H1 (cell line): ENCODE measurements at regions not wholly inside any gene's neighbourhood (a gene's known extent, or its start where the extent isn't known, plus 50 kb on each side); places are given as distances from the start of the nearest gene placed in this dataset.

ENCODE experiments used
- CTCF ChIA-PET: fragments of 300-600 bp; sonication (Branson Sonifier 250); formaldehyde crosslinking; loops from one replicate; lab custom pipeline; 2021; ENCODE audit not compliant: partially characterized antibody; lab: Charles Lee
- POLR2A ChIA-PET: fragments of 300-600 bp; sonication (Branson Sonifier 250); formaldehyde crosslinking; loops from one replicate; lab custom pipeline; 2021; ENCODE audit warnings: inconsistent platforms; ENCODE audit not compliant: partially characterized antibody; lab: Charles Lee
- DNase-seq, 2 experiments: peaks; one replicate each; pipeline versions ENCODE4 v3.0.0 to v3.0.0-alpha.2; 2010 to 2022; ENCODE audit warnings: low spot score in 2 of 2, low read depth in 1 of 2, mixed read lengths in 1 of 2
- FAIRE-seq: peaks from 2 replicates; lab custom pipeline; 2011; peaks lifted over from hg19 to GRCh38; lab: Jason Lieb, UNC
- H2AFZ ChIP-seq: 2 replicates; pipeline ENCODE4 v1.8.1; 2012; ENCODE audit warnings: low read length, inconsistent platforms
- H2AK5ac ChIP-seq: 2 replicates; pipeline ENCODE4 v1.6.1; 2013; ENCODE audit warnings: low read depth, low read length
- H2BK120ac ChIP-seq: replicated peaks from 2 replicates; pipeline ENCODE3; 2013; ENCODE audit warnings: low read depth, low read length, inconsistent platforms
- H2BK12ac ChIP-seq: 2 replicates; pipeline ENCODE4 v1.6.1; 2013; ENCODE audit warnings: low read depth, low read length
- H2BK15ac ChIP-seq: 2 replicates; pipeline ENCODE4 v1.6.1; 2013; ENCODE audit warnings: low read length
- H2BK20ac ChIP-seq: 2 replicates; pipeline ENCODE4 v1.6.1; 2013; ENCODE audit warnings: low read length
- H2BK5ac ChIP-seq: 2 replicates; pipeline ENCODE4 v1.6.1; 2013; ENCODE audit warnings: low read depth, low read length
- H3K14ac ChIP-seq: 2 replicates; pipeline ENCODE4 v1.6.1; 2013; ENCODE audit warnings: inconsistent platforms; ENCODE audit not compliant: insufficient read length
- H3K18ac ChIP-seq: 2 replicates; pipeline ENCODE4 v1.6.1; 2013; ENCODE audit warnings: low read length; ENCODE audit errors: extremely low read depth
- H3K23ac ChIP-seq: 2 replicates; pipeline ENCODE4 v1.6.1; 2013; ENCODE audit warnings: inconsistent platforms; ENCODE audit not compliant: insufficient read length
- H3K23me2 ChIP-seq: 2 replicates; pipeline ENCODE4 v1.6.1; 2013; ENCODE audit warnings: low read depth, low read length
- H3K27ac ChIP-seq: 2 replicates; pipeline ENCODE4 v1.6.1; 2011; ENCODE audit warnings: low read depth, low read length, inconsistent platforms
- H3K27me3 ChIP-seq, 4 experiments: replicated peaks in 1 of 4; 1 replicate in 1 of 4; 2 replicates in 3 of 4; pipeline versions ENCODE4 v1.6.1 to v1.8.1; 2011 to 2013; ENCODE audit warnings: low read length in 3 of 4, mild to moderate bottlenecking in 3 of 4, inconsistent platforms in 2 of 4, mixed read lengths in 2 of 4, moderate library complexity in 1 of 4; ENCODE audit not compliant: control insufficient read depth in 3 of 4, insufficient read depth in 3 of 4; ENCODE audit errors: extremely low read depth in 1 of 4
- H3K36me3 ChIP-seq, 4 experiments: 2 replicates each; pipeline versions ENCODE4 v1.6.1 to v1.8.1; 2011 to 2013; ENCODE audit warnings: mild to moderate bottlenecking in 4 of 4, low read length in 3 of 4, moderate library complexity in 2 of 4, control low read depth in 1 of 4, inconsistent platforms in 1 of 4; ENCODE audit not compliant: insufficient read depth in 4 of 4, control insufficient read depth in 2 of 4
- H3K4ac ChIP-seq: replicated peaks from 2 replicates; pipeline ENCODE3; 2013; ENCODE audit warnings: low read length, low read depth, mixed read lengths, inconsistent platforms; ENCODE audit not compliant: insufficient read length
- H3K4me1 ChIP-seq, 4 experiments: replicated peaks in 1 of 4; 1 replicate in 1 of 4; 2 replicates in 3 of 4; pipeline versions ENCODE4 v1.6.1 to v1.8.1; 2011 to 2013; ENCODE audit warnings: low read length in 3 of 4, inconsistent platforms in 2 of 4, mixed read lengths in 1 of 4; ENCODE audit not compliant: insufficient read depth in 4 of 4, control insufficient read depth in 3 of 4
- H3K4me2 ChIP-seq, 2 experiments: 2 replicates each; pipeline versions ENCODE4 v1.6.1 to v1.8.1; 2011 to 2013; ENCODE audit warnings: low read depth in 2 of 2, low read length in 2 of 2, control low read depth in 1 of 2, inconsistent platforms in 1 of 2, mild to moderate bottlenecking in 1 of 2; ENCODE audit not compliant: insufficient read depth in 1 of 2
- H3K4me3 ChIP-seq, 4 experiments: fragments of 200-600, 300-600 bp in 1 of 4; sonication (generic), shearing (Covaris generic), sonication (Bioruptor Twin) in 1 of 4; 2 replicates each; pipeline versions ENCODE4 v1.5.1 to v1.8.1; 2011 to 2016; ENCODE audit warnings: low read length in 4 of 4, low read depth in 3 of 4, control low read depth in 2 of 4, inconsistent platforms in 2 of 4, mild to moderate bottlenecking in 2 of 4, mixed read lengths in 1 of 4, moderate library complexity in 1 of 4; ENCODE audit not compliant: insufficient read depth in 2 of 4; ENCODE audit errors: extremely low read depth in 1 of 4
- H3K56ac ChIP-seq: replicated peaks from 2 replicates; pipeline ENCODE3; 2013; ENCODE audit warnings: low read depth, mild to moderate bottlenecking, mixed read lengths, low read length, inconsistent platforms; ENCODE audit not compliant: insufficient read length
- H3K79me1 ChIP-seq: 2 replicates; pipeline ENCODE4 v1.6.1; 2013; ENCODE audit warnings: low read depth, low read length, control low read depth
- H3K79me2 ChIP-seq, 2 experiments: 2 replicates each; pipeline versions ENCODE4 v1.6.1 to v1.8.1; 2012 to 2013; ENCODE audit warnings: low read length in 2 of 2, mild to moderate bottlenecking in 2 of 2, inconsistent platforms in 1 of 2; ENCODE audit not compliant: insufficient read depth in 2 of 2, control insufficient read depth in 1 of 2
- H3K9ac ChIP-seq, 4 experiments: replicated peaks in 1 of 4; 1 replicate in 1 of 4; 2 replicates in 3 of 4; pipeline versions ENCODE4 v1.6.1 to v1.8.1; 2011 to 2013; ENCODE audit warnings: low read depth in 3 of 4, low read length in 3 of 4, control low read depth in 2 of 4, mild to moderate bottlenecking in 2 of 4, moderate library complexity in 2 of 4, inconsistent platforms in 1 of 4; ENCODE audit errors: extremely low read depth in 1 of 4
- H3K9me3 ChIP-seq, 2 experiments: 2 replicates each; pipeline versions ENCODE4 v1.6.1 to v1.8.1; 2012 to 2013; ENCODE audit warnings: mild to moderate bottlenecking in 2 of 2, moderate library complexity in 2 of 2, control low read depth in 1 of 2, inconsistent platforms in 1 of 2, low read depth in 1 of 2, low read length in 1 of 2, mixed read lengths in 1 of 2; ENCODE audit not compliant: insufficient read depth in 2 of 2
- H4K20me1 ChIP-seq, 2 experiments: replicated peaks in 1 of 2; 2 replicates each; pipeline versions ENCODE3 to v1.8.1; 2011 to 2013; ENCODE audit warnings: inconsistent platforms in 2 of 2, low read length in 2 of 2, mild to moderate bottlenecking in 1 of 2; ENCODE audit not compliant: insufficient read depth in 2 of 2, control insufficient read depth in 1 of 2
- H4K5ac ChIP-seq: 2 replicates; pipeline ENCODE4 v1.6.1; 2013; ENCODE audit warnings: low read length, low read depth, mixed read lengths, inconsistent platforms; ENCODE audit not compliant: insufficient read length
- H4K8ac ChIP-seq: 2 replicates; pipeline ENCODE4 v1.8.0; 2013; ENCODE audit warnings: mild to moderate bottlenecking, moderate library complexity, low read length, inconsistent platforms; ENCODE audit not compliant: insufficient read depth; ENCODE audit errors: extremely low read depth
- H4K91ac ChIP-seq: replicated peaks from 2 replicates; pipeline ENCODE3; 2013; ENCODE audit warnings: low read length, mixed read lengths, inconsistent platforms; ENCODE audit not compliant: insufficient read length
- ASH2L ChIP-seq: fragments of 200-600, 300-600 bp; sonication (generic); IDR thresholded peaks from one replicate; pipeline ENCODE4 v1.7.1; 2017; ENCODE audit warnings: low read length
- ATF3 ChIP-seq: IDR thresholded peaks from 2 replicates; pipeline ENCODE4 v1.6.1; 2011; ENCODE audit warnings: low read depth, mild to moderate bottlenecking, low read length; ENCODE audit not compliant: insufficient read depth
- EGR1 ChIP-seq: IDR thresholded peaks from 2 replicates; pipeline ENCODE4 v1.6.1; 2011; ENCODE audit warnings: low read depth, low read length, borderline replicate concordance
- EZH2 ChIP-seq: fragments of 200-600 bp; sonication (generic); IDR thresholded peaks from 2 replicates; pipeline ENCODE4 v1.7.1; 2012; ENCODE audit warnings: low read depth, mild to moderate bottlenecking, moderate library complexity, low read length, inconsistent platforms; ENCODE audit not compliant: severe bottlenecking
- JUND ChIP-seq: IDR thresholded peaks from 2 replicates; pipeline ENCODE4 v1.6.1; 2011; ENCODE audit warnings: mild to moderate bottlenecking, improper control_type of control experiment, low read length
- POU5F1 ChIP-seq: IDR thresholded peaks from 2 replicates; pipeline ENCODE4 v1.6.1; 2011; ENCODE audit warnings: low read depth, mild to moderate bottlenecking, low read length, moderate library complexity
- RFX5 ChIP-seq: IDR thresholded peaks from 2 replicates; pipeline ENCODE4 v1.6.1; 2011; ENCODE audit warnings: low read depth, low read length, improper control_type of control experiment, borderline replicate concordance
- SUZ12 ChIP-seq: fragments of 200-600 bp; sonication (generic); IDR thresholded peaks from 2 replicates; pipeline ENCODE4 v1.6.1; 2012; ENCODE audit warnings: mild to moderate bottlenecking, inconsistent platforms, low read length, moderate library complexity, mixed read lengths
- TAF1 ChIP-seq: IDR thresholded peaks from 2 replicates; pipeline ENCODE4 v1.6.1; 2011; ENCODE audit warnings: mild to moderate bottlenecking, low read depth, low read length
- TEAD4 ChIP-seq: IDR thresholded peaks from 2 replicates; pipeline ENCODE4 v1.6.1; 2012; ENCODE audit warnings: low read depth, low read length, inconsistent platforms, mixed read lengths
- ZNF274 ChIP-seq: IDR thresholded peaks from 2 replicates; pipeline ENCODE4 v1.7.0; 2012; ENCODE audit warnings: low read length, borderline replicate concordance; ENCODE audit errors: extremely low read depth
- WGBS, 2 experiments: shearing (Covaris generic) in 1 of 2; methylation state at CpG; one replicate each; pipeline versions ENCODE4 v1.1.6 to v1.1.7; 2013 to 2015; ENCODE audit warnings: low lambda C conversion rate in 2 of 2, mixed read lengths in 2 of 2, inconsistent platforms in 1 of 2, low coverage in 1 of 2, missing lambda C conversion rate in 1 of 2; ENCODE audit not compliant: insufficient replicate concordance in 2 of 2, insufficient coverage in 1 of 2, insufficient read length in 1 of 2; ENCODE audit errors: extremely low coverage in 1 of 2, missing lambda C conversion rate in 1 of 2; 5-methylcytosine and 5-hydroxymethylcytosine counted together

GRCh38 chr3:144569651-144570050 lies 598.0 kb downstream of the DIPK2A start:
- Histone ChIP-seq H2BK20ac (no peak overlapping the region), H3K23me2 (no peaks in the 10 kb centered on the region), H3K36me3 (no peaks in the 10 kb centered on the region), H3K4me3 (no peak overlapping the region), H2BK5ac (no peak overlapping the region), H3K27me3 (no peaks in the 10 kb centered on the region), H4K91ac (no peak overlapping the region), H3K79me2 (no peaks in the 10 kb centered on the region), H2BK15ac (no peak overlapping the region), H4K8ac (no peak overlapping the region)
- no peak for DNase-seq
- CTCF ChIA-PET, result no interaction called here
- FAIRE-seq, result no peak
- POLR2A ChIA-PET, result no interaction called here
- 97% methylated on average over 1 of the region's 1 CpG; no CpG with 5 or more reads in 1 of the 2 experiments for WGBS, 2 experiments
- no peak for TF ChIP-seq TEAD4
- no peak for TF ChIP-seq RFX5
- no peak for TF ChIP-seq ZNF274
- TF ChIP-seq EZH2, result no peak
- no peak for TF ChIP-seq ATF3
- TF ChIP-seq JUND, result no peak
- no peak for TF ChIP-seq SUZ12
- TF ChIP-seq EGR1, result no peak
- no peak for TF ChIP-seq POU5F1
- no peak for TF ChIP-seq ASH2L
- no peak for TF ChIP-seq TAF1
- TF ChIP-seq, all 59 proteins: peak for 0
- no peak overlapping the region for H3K14ac ChIP-seq
- no peak overlapping the region for H2AFZ ChIP-seq
- H2AK5ac ChIP-seq, result no peak overlapping the region
- no peak overlapping the region for H3K4me2 ChIP-seq
- no peak overlapping the region for H2BK12ac ChIP-seq
- H3K18ac ChIP-seq, result no peak overlapping the region
- H3K4me1 ChIP-seq, result no peaks in the 10 kb centered on the region
- no peak overlapping the region for H3K4ac ChIP-seq
- no peak overlapping the region for H3K56ac ChIP-seq
- H3K9me3 ChIP-seq, result no peaks in the 10 kb centered on the region
- no peaks in the 10 kb centered on the region for H3K79me1 ChIP-seq
- no peak overlapping the region for H3K23ac ChIP-seq
- no peak overlapping the region for H3K27ac ChIP-seq
- H2BK120ac ChIP-seq, result no peak overlapping the region
- H4K20me1 ChIP-seq, result no peaks in the 10 kb centered on the region
- no peak overlapping the region for H4K5ac ChIP-seq
- H3K9ac ChIP-seq, result no peak overlapping the region
